A673 (cell line): ENCODE measurements at regions not wholly inside any gene's neighbourhood (a gene's known extent, or its start where the extent isn't known, plus 50 kb on each side); places are given as distances from the start of the nearest gene placed in this dataset.

Experiments used
- BruUV-seq: library from RNA; stranded (reverse); fragments of 400-500 nt; replicated peaks from 2 replicates; lab custom pipeline; 2021; lab: Mats Ljungman, UMichigan
- CTCF ChIA-PET: fragments of 300-600 bp; sonication (Branson Sonifier 250); formaldehyde crosslinking; loops from one replicate; lab custom pipeline; 2022; ENCODE audit warnings: antibody characterized with exemption; lab: Charles Lee
- POLR2A ChIA-PET: fragments of 300-600 bp; sonication (Branson Sonifier 250); formaldehyde crosslinking; loops from one replicate; lab custom pipeline; 2022; ENCODE audit warnings: antibody characterized with exemption; ENCODE audit not compliant: low non-redundant PET; lab: Charles Lee
- DNase-seq: peaks from one replicate; pipeline ENCODE4 v3.0.0-alpha.2; 2015; ENCODE audit warnings: low spot score
- H3K27ac ChIP-seq: fragments of 200-600 bp; sonication (generic); 2 replicates; pipeline ENCODE4 v1.5.1; 2016; ENCODE audit warnings: mixed run types, low read depth, mild to moderate bottlenecking, mixed read lengths, antibody characterized with exemption, low read length; ENCODE audit not compliant: poor library complexity, severe bottlenecking
- H3K27me3 ChIP-seq: fragments of 200-600 bp; sonication (generic); replicated peaks from 2 replicates; pipeline ENCODE4 v1.6.1; 2017; ENCODE audit warnings: mixed run types, low read depth, mild to moderate bottlenecking, mixed read lengths, antibody characterized with exemption, low read length; ENCODE audit not compliant: insufficient read depth, poor library complexity
- H3K36me3 ChIP-seq: fragments of 200-600 bp; sonication (generic); 2 replicates; pipeline ENCODE4 v1.6.1; 2016; ENCODE audit warnings: mixed run types, mild to moderate bottlenecking, mixed read lengths, antibody characterized with exemption, low read length; ENCODE audit not compliant: insufficient read depth, poor library complexity, severe bottlenecking
- H3K4me1 ChIP-seq: fragments of 200-600 bp; sonication (generic); 2 replicates; pipeline ENCODE4 v1.6.1; 2017; ENCODE audit warnings: mixed run types, mild to moderate bottlenecking, mixed read lengths, antibody characterized with exemption, low read length; ENCODE audit not compliant: insufficient read depth, poor library complexity, severe bottlenecking
- H3K4me3 ChIP-seq: fragments of 200-600 bp; sonication (generic); 2 replicates; pipeline ENCODE4 v1.5.1; 2016; ENCODE audit warnings: low read depth, mixed run types, mild to moderate bottlenecking, mixed read lengths, low read length; ENCODE audit not compliant: poor library complexity, severe bottlenecking
- H3K9me3 ChIP-seq: fragments of 200-600 bp; sonication (generic); 2 replicates; pipeline ENCODE4 v1.6.1; 2016; ENCODE audit warnings: mixed run types, low read depth, mild to moderate bottlenecking, mixed read lengths, antibody characterized with exemption, low read length; ENCODE audit not compliant: poor library complexity, severe bottlenecking
- CTCF ChIP-seq: fragments of 300-800, 200-600 bp; sonication (generic); conservative IDR thresholded peaks from 2 replicates; pipeline ENCODE4 v1.5.1; 2017; ENCODE audit warnings: low read depth, mild to moderate bottlenecking, antibody characterized with exemption, low read length, moderate library complexity, mixed read lengths
- EZH2 ChIP-seq: fragments of 200-600 bp; sonication (generic); IDR thresholded peaks from 2 replicates; pipeline ENCODE4 v1.6.1; 2017; ENCODE audit warnings: borderline replicate concordance, low read depth, mild to moderate bottlenecking, mixed read lengths, antibody characterized with exemption, low read length; ENCODE audit not compliant: poor library complexity, severe bottlenecking
- intact Hi-C: fragments of 100-400 bp; cut with micrococcal nuclease; formaldehyde crosslinking; loops from one replicate; pipeline ENCODE4 v1.10.0; 2022; ENCODE audit not compliant: unreplicated experiment

DNA sequence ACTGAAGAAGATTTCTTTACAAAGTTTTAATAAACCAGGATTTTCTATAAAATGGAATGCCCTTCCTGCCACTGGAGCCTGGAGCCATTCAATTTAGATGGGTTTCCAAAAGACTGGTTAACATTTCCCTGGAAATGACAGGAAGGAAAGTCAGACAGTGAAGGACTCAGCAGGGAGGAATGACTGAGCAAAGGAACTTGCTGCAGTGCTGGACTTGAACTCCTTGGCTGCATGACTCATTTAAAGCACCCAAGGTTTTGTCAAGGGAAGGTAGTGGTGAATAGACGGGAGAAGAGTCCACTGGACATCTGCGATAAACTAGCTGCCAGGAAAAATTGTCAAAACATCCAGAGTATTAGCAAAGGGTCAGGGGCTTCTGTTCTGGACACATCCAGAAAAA lies 163.8 kb upstream of the SLC28A3 start:
- TF ChIP-seq CTCF: no peak
- TF ChIP-seq EZH2: no peak
- Histone ChIP-seq H3K4me1 (no peaks in the 10 kb centered on the region), H3K9me3 (no peaks in the 10 kb centered on the region), H3K27ac (no peak overlapping the region), H3K4me3 (no peak overlapping the region), H3K36me3 (no peaks in the 10 kb centered on the region), H3K27me3 (no peaks in the 10 kb centered on the region)
- BruUV-seq: no TSS peak
- no peak for DNase-seq
- intact Hi-C loops: no loop called here
- ChIA-PET POLR2A (no interaction called here), CTCF (no interaction called here)

- no peak overlapping the region for H3K4me3 ChIP-seq
- no peaks in the 10 kb centered on the region for H3K36me3 ChIP-seq
- H3K4me1 ChIP-seq: no peaks in the 10 kb centered on the region
- no peaks in the 10 kb centered on the region for H3K9me3 ChIP-seq
- H3K27ac ChIP-seq: no peak overlapping the region
- CTCF ChIA-PET: no interaction called here
- POLR2A ChIA-PET: no interaction called here
- no peak for TF ChIP-seq CTCF
- no peak for TF ChIP-seq EZH2
- no peak for DNase-seq
- no TSS peak for BruUV-seq
- no peaks in the 10 kb centered on the region for H3K27me3 ChIP-seq
- intact Hi-C loops: no loop called here
These were observed 157.9 kb upstream of the NTRK2 start for GRCh38 chr9:84511651-84512050.

DNA sequence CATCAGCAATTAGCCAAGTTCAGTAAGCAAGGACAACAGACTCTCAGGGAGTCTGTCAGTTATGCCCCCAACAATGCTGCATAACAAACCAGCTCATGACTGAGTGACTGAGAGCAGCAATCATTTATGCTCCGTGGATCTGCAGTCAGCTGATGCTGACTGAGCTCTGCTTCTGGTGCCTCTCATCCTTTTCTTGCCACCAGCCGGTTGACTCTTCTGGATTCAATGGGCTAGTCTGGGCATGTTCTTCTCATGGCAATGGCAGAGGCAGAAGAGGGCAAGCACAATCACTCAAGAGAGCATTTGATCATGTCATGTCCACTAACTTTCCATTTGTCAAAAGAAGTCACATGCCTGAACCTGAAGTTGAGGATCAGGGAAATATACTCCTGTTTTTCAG lies 157.0 kb upstream of the NTRK2 start:
- no peaks in the 10 kb centered on the region for H3K4me1 ChIP-seq
- BruUV-seq: no TSS peak
- no peak overlapping the region for H3K4me3 ChIP-seq
- intact Hi-C loops: no loop called here
- POLR2A ChIA-PET: no interaction called here
- TF ChIP-seq CTCF (no peak), EZH2 (no peak)
- no peaks in the 10 kb centered on the region for H3K27me3 ChIP-seq
- CTCF ChIA-PET: no interaction called here
- H3K9me3 ChIP-seq: no peaks in the 10 kb centered on the region
- no peaks in the 10 kb centered on the region for H3K36me3 ChIP-seq
- no peak for DNase-seq
- H3K27ac ChIP-seq: no peak overlapping the region
